Stomach (tissue), 4 donors: ENCODE measurements at regions not wholly inside any gene's neighbourhood (a gene's known extent, or its start where the extent isn't known, plus 50 kb on each side); places are given as distances from the start of the nearest gene placed in this dataset.

Experiments
- POLR2A ChIP-seq, 4 donors: fragments of 450-650 bp; IDR thresholded peaks; one replicate each; pipeline ENCODE4 v1.6.1; 2016; ENCODE audit warnings: antibody characterized with exemption in 4 of 4, control low read depth in 2 of 4, mild to moderate bottlenecking in 1 of 4, moderate library complexity in 1 of 4
- POLR2AphosphoS5 ChIP-seq, 3 donors: sonication (generic); formaldehyde crosslinking; IDR thresholded peaks; one replicate each; pipeline ENCODE4 v1.6.1; 2016; ENCODE audit warnings: antibody characterized with exemption in 3 of 3
- TF ChIP-seq, protein P1 (sequence below), 7 experiments: fragments of 450-650 bp in 4 of 7; fragments of 200-600 bp in 3 of 7; sonication (generic) in 3 of 7; IDR thresholded peaks; one replicate each; pipeline ENCODE4 v1.5.1; 2016 to 2019; ENCODE audit warnings: antibody characterized with exemption in 7 of 7, control low read depth in 2 of 7, mild to moderate bottlenecking in 1 of 7

DNA sequence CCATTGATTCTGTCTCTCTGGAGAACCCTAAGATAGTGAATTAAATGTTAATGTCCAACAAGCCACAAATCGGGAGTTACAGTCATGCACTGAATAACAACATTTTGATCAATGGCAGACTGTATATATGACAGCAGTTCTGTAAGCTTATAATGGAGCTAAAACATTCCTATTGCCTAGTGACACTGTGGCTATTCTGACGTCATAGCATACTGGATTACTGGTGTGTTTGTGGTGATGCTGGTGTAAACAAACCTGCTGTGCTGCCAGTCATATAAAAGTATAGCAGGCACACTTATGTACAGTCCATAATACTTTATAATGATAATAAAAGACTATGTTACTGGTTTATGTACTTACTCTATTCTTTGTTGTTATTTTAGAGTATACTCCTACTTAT, 56.7 kb upstream of the BICD1 start:
- TF ChIP-seq POLR2A (IDR thresholded peaks at IDR 0.05) (no peak), POLR2AphosphoS5 (IDR thresholded peaks at IDR 0.05) (no peak)
- TF ChIP-seq, protein P1, sequence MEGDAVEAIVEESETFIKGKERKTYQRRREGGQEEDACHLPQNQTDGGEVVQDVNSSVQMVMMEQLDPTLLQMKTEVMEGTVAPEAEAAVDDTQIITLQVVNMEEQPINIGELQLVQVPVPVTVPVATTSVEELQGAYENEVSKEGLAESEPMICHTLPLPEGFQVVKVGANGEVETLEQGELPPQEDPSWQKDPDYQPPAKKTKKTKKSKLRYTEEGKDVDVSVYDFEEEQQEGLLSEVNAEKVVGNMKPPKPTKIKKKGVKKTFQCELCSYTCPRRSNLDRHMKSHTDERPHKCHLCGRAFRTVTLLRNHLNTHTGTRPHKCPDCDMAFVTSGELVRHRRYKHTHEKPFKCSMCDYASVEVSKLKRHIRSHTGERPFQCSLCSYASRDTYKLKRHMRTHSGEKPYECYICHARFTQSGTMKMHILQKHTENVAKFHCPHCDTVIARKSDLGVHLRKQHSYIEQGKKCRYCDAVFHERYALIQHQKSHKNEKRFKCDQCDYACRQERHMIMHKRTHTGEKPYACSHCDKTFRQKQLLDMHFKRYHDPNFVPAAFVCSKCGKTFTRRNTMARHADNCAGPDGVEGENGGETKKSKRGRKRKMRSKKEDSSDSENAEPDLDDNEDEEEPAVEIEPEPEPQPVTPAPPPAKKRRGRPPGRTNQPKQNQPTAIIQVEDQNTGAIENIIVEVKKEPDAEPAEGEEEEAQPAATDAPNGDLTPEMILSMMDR (IDR thresholded peaks at IDR 0.05) = no peak
